Adrenal gland (tissue), 5 donors: ENCODE measurements at regions not wholly inside any gene's neighbourhood (a gene's known extent, or its start where the extent isn't known, plus 50 kb on each side); places are given as distances from the start of the nearest gene placed in this dataset.

Experiments used
- POLR2A ChIP-seq, 2 donors: fragments of 450-650 bp; IDR thresholded peaks; one replicate each; pipeline ENCODE4 v1.6.1; 2017; ENCODE audit warnings: antibody characterized with exemption in 2 of 2, mild to moderate bottlenecking in 2 of 2, moderate library complexity in 1 of 2
- TF ChIP-seq, protein P1 (sequence below), 6 experiments: fragments of 450-650 bp in 4 of 6; fragments of 200-600 bp in 2 of 6; sonication (generic) in 1 of 6; IDR thresholded peaks; 1 replicate in 5 of 6; 2 replicates in 1 of 6; pipeline versions ENCODE4 v1.5.1 to v1.8.0; 2016 to 2021; ENCODE audit warnings: antibody characterized with exemption in 6 of 6, mild to moderate bottlenecking in 2 of 6, moderate library complexity in 1 of 6
- donor health status: DM: no; HTN: no; CAD: no.

DNA sequence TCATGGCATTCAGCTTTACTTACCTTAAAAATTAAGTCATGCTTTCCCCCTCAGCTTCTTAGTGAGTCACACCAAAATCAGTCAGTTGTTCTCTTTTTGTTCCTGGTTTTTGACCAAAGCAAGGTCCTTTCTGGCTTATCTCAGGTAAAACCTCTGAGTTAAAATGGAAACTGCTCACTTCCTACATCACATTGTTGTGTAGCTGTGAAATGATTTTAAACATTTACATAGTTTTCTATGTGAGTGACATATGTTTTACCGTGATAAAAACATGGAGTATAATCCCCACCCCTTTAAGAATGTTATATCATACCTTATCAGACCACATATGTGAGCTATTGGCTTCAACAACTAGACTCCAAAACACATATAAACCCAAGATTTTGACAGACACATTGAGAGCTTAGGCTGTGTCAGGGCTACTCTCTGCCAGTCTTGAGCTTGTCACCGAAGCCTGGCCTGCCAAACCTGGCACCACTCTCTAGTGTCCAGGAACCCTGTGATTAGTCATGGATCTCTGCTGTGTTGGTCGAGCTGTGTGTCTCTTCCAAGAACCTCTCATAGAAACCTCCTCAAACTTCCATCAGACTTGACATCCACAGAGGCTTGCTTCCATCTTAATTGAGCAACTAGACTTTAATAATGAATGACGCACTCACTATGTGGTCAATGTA lies 113.7 kb upstream of the FOXN2 start:
- no peak for TF ChIP-seq POLR2A (IDR thresholded peaks at IDR 0.05)
- TF ChIP-seq, protein P1, sequence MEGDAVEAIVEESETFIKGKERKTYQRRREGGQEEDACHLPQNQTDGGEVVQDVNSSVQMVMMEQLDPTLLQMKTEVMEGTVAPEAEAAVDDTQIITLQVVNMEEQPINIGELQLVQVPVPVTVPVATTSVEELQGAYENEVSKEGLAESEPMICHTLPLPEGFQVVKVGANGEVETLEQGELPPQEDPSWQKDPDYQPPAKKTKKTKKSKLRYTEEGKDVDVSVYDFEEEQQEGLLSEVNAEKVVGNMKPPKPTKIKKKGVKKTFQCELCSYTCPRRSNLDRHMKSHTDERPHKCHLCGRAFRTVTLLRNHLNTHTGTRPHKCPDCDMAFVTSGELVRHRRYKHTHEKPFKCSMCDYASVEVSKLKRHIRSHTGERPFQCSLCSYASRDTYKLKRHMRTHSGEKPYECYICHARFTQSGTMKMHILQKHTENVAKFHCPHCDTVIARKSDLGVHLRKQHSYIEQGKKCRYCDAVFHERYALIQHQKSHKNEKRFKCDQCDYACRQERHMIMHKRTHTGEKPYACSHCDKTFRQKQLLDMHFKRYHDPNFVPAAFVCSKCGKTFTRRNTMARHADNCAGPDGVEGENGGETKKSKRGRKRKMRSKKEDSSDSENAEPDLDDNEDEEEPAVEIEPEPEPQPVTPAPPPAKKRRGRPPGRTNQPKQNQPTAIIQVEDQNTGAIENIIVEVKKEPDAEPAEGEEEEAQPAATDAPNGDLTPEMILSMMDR (IDR thresholded peaks at IDR 0.05): no peak
